HG02571 (cell line): ENCODE measurements at regions not wholly inside any gene's neighbourhood (a gene's known extent, or its start where the extent isn't known, plus 50 kb on each side); places are given as distances from the start of the nearest gene placed in this dataset.

ENCODE experiments used
- ATAC-seq: cut with Tn5 transposase; IDR thresholded peaks from one replicate; pipeline ENCODE4 v1.9.1; 2021; ENCODE audit warnings: mild to moderate bottlenecking, moderate library complexity; ENCODE audit not compliant: unreplicated experiment

- no peak for ATAC-seq
These were observed 148.3 kb downstream of the GAS1 start for GRCh38 chr9:86798966-86799365.

GRCh38 chr9:86796666-86797065, 150.6 kb downstream of the GAS1 start:
- no peak for ATAC-seq

- ATAC-seq = no peak
These were observed 151.3 kb downstream of the GAS1 start for GRCh38 chr9:86795823-86796553.

- no peak for ATAC-seq
These were observed 152.3 kb downstream of the GAS1 start for GRCh38 chr9:86795047-86795442.

GRCh38 chr9:86794391-86795046, 152.8 kb downstream of the GAS1 start:
- no peak for ATAC-seq

GRCh38 chr9:86792136-86792535, 155.2 kb downstream of the GAS1 start:
- ATAC-seq = no peak

GRCh38 chr9:86790805-86791204, 156.5 kb downstream of the GAS1 start:
- ATAC-seq = no peak

- no peak for ATAC-seq
These were observed 158.8 kb downstream of the GAS1 start for GRCh38 chr9:86788456-86788855.

GRCh38 chr9:86783884-86784283, 163.4 kb downstream of the GAS1 start:
- no peak for ATAC-seq

- ATAC-seq = no peak
These were observed 164.5 kb downstream of the GAS1 start for GRCh38 chr9:86782831-86783230.

- ATAC-seq = no peak
These were observed 168.5 kb downstream of the GAS1 start for GRCh38 chr9:86778761-86779160.

- no peak for ATAC-seq
These were observed 171.6 kb downstream of the GAS1 start for GRCh38 chr9:86775718-86776117.

- no peak for ATAC-seq
These were observed 173.2 kb downstream of the GAS1 start for GRCh38 chr9:86774116-86774515.

GRCh38 chr9:86773422-86773945, 173.8 kb downstream of the GAS1 start:
- ATAC-seq = no peak

GRCh38 chr9:86772635-86772993, 174.7 kb downstream of the GAS1 start:
- ATAC-seq = no peak

GRCh38 chr9:86771941-86772634, 175.2 kb downstream of the GAS1 start:
- ATAC-seq = no peak

- no peak for ATAC-seq
These were observed 175.9 kb downstream of the GAS1 start for GRCh38 chr9:86771420-86771819.

GRCh38 chr9:86768709-86769108, 178.6 kb downstream of the GAS1 start:
- no peak for ATAC-seq

- no peak for ATAC-seq
These were observed 179.3 kb downstream of the GAS1 start for GRCh38 chr9:86768020-86768419.

GRCh38 chr9:86767373-86767772, 179.9 kb downstream of the GAS1 start:
- ATAC-seq = no peak

GRCh38 chr9:86766912-86767311, 180.4 kb downstream of the GAS1 start:
- no peak for ATAC-seq

GRCh38 chr9:86766511-86766910, 180.8 kb downstream of the GAS1 start:
- no peak for ATAC-seq
